HCT116 (cell line): ENCODE measurements at regions not wholly inside any gene's neighbourhood (a gene's known extent, or its start where the extent isn't known, plus 50 kb on each side); places are given as distances from the start of the nearest gene placed in this dataset.

ENCODE experiments used
- CBX3 ChIP-seq: IDR thresholded peaks from 2 replicates; pipeline ENCODE4 v1.6.1; 2012; ENCODE audit warnings: low read depth
- EZH2 ChIP-seq: fragments of 200-600 bp; sonication (generic); IDR thresholded peaks from 2 replicates; pipeline ENCODE4 v1.6.1; 2017; ENCODE audit warnings: antibody characterized with exemption, mixed run types
- JUND ChIP-seq: IDR thresholded peaks from 2 replicates; pipeline ENCODE4 v1.6.1; 2012
- POLR2A ChIP-seq: IDR thresholded peaks from 2 replicates; pipeline ENCODE4 v1.7.0; 2011; ENCODE audit warnings: borderline replicate concordance; ENCODE audit not compliant: insufficient read depth, insufficient read length; ENCODE audit errors: extremely low read depth
- POLR2AphosphoS5 ChIP-seq: IDR thresholded peaks from 2 replicates; pipeline ENCODE4 v1.6.1; 2011; ENCODE audit warnings: mild to moderate bottlenecking, low read depth, low read length, moderate library complexity
- SP1 ChIP-seq: IDR thresholded peaks from 2 replicates; pipeline ENCODE4 v1.6.1; 2012; ENCODE audit warnings: low read depth
- TF ChIP-seq, protein P1 (sequence below): IDR thresholded peaks from 2 replicates; pipeline ENCODE4 v1.6.1; 2011; ENCODE audit warnings: mild to moderate bottlenecking, low read length, moderate library complexity; ENCODE audit not compliant: insufficient replicate concordance; ENCODE audit errors: extremely low read depth
- TF ChIP-seq, protein P2 (sequence below), 3 experiments: fragments of 200-600 bp in 1 of 3; sonication (generic) in 1 of 3; IDR thresholded peaks in 2 of 3; conservative IDR thresholded peaks in 1 of 3; 2 replicates each; pipeline ENCODE4 v1.5.1; 2012 to 2017; ENCODE audit warnings: low read depth in 2 of 3, low read length in 2 of 3, antibody characterized with exemption in 1 of 3, borderline replicate concordance in 1 of 3, control low read depth in 1 of 3, mild to moderate bottlenecking in 1 of 3, mixed read lengths in 1 of 3, mixed run types in 1 of 3, moderate library complexity in 1 of 3; ENCODE audit not compliant: insufficient read depth in 1 of 3
- TF ChIP-seq, protein P3 (sequence below): IDR thresholded peaks from 2 replicates; pipeline ENCODE4 v1.6.1; 2012; ENCODE audit warnings: low read depth
- TF ChIP-seq, protein P4 (sequence below): IDR thresholded peaks from 2 replicates; pipeline ENCODE4 v1.6.1; 2012

DNA sequence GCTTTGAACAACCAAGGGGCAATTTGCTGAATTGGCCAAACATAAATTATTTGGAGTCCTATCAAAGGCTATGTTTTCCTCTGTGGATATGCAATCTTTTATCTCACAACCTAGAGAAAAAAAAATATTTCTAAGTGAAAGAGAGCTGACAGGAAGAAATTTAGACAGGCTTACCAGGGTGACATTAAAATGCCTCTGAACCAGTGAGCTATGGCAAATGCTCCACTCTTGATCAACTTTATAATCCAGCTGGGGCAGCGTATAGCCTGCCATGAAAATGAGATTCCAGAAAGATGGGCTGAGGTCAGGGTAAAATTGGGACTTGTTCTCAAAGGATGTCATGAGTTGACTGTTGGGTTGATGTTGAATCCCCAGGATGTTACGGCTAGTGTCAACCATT lies 399.3 kb upstream of the TRPC7 start:
- TF ChIP-seq, protein P1, sequence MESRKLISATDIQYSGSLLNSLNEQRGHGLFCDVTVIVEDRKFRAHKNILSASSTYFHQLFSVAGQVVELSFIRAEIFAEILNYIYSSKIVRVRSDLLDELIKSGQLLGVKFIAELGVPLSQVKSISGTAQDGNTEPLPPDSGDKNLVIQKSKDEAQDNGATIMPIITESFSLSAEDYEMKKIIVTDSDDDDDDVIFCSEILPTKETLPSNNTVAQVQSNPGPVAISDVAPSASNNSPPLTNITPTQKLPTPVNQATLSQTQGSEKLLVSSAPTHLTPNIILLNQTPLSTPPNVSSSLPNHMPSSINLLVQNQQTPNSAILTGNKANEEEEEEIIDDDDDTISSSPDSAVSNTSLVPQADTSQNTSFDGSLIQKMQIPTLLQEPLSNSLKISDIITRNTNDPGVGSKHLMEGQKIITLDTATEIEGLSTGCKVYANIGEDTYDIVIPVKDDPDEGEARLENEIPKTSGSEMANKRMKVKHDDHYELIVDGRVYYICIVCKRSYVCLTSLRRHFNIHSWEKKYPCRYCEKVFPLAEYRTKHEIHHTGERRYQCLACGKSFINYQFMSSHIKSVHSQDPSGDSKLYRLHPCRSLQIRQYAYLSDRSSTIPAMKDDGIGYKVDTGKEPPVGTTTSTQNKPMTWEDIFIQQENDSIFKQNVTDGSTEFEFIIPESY = no peak
- TF ChIP-seq, protein P2, sequence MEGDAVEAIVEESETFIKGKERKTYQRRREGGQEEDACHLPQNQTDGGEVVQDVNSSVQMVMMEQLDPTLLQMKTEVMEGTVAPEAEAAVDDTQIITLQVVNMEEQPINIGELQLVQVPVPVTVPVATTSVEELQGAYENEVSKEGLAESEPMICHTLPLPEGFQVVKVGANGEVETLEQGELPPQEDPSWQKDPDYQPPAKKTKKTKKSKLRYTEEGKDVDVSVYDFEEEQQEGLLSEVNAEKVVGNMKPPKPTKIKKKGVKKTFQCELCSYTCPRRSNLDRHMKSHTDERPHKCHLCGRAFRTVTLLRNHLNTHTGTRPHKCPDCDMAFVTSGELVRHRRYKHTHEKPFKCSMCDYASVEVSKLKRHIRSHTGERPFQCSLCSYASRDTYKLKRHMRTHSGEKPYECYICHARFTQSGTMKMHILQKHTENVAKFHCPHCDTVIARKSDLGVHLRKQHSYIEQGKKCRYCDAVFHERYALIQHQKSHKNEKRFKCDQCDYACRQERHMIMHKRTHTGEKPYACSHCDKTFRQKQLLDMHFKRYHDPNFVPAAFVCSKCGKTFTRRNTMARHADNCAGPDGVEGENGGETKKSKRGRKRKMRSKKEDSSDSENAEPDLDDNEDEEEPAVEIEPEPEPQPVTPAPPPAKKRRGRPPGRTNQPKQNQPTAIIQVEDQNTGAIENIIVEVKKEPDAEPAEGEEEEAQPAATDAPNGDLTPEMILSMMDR (IDR thresholded peaks at IDR 0.05 in 2 of 3, conservative IDR thresholded peaks at IDR 0.05 in 1 of 3; ENCODE audit: borderline replicate concordance in 1 of 3, insufficient read depth in 1 of 3, low read depth in 2 of 3, low read length in 2 of 3) = no peak
- TF ChIP-seq CBX3 (no peak), POLR2A (no peak), POLR2AphosphoS5 (no peak), EZH2 (no peak), SP1 (no peak), JUND (no peak)
- TF ChIP-seq, protein P3, sequence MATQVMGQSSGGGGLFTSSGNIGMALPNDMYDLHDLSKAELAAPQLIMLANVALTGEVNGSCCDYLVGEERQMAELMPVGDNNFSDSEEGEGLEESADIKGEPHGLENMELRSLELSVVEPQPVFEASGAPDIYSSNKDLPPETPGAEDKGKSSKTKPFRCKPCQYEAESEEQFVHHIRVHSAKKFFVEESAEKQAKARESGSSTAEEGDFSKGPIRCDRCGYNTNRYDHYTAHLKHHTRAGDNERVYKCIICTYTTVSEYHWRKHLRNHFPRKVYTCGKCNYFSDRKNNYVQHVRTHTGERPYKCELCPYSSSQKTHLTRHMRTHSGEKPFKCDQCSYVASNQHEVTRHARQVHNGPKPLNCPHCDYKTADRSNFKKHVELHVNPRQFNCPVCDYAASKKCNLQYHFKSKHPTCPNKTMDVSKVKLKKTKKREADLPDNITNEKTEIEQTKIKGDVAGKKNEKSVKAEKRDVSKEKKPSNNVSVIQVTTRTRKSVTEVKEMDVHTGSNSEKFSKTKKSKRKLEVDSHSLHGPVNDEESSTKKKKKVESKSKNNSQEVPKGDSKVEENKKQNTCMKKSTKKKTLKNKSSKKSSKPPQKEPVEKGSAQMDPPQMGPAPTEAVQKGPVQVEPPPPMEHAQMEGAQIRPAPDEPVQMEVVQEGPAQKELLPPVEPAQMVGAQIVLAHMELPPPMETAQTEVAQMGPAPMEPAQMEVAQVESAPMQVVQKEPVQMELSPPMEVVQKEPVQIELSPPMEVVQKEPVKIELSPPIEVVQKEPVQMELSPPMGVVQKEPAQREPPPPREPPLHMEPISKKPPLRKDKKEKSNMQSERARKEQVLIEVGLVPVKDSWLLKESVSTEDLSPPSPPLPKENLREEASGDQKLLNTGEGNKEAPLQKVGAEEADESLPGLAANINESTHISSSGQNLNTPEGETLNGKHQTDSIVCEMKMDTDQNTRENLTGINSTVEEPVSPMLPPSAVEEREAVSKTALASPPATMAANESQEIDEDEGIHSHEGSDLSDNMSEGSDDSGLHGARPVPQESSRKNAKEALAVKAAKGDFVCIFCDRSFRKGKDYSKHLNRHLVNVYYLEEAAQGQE = no peak
- TF ChIP-seq, protein P4, sequence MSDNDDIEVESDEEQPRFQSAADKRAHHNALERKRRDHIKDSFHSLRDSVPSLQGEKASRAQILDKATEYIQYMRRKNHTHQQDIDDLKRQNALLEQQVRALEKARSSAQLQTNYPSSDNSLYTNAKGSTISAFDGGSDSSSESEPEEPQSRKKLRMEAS = no peak
